SK-N-MC (cell line): ENCODE measurements at regions not wholly inside any gene's neighbourhood (a gene's known extent, or its start where the extent isn't known, plus 50 kb on each side); places are given as distances from the start of the nearest gene placed in this dataset.
"Not testable (repeated sequence)": the region's sequence is repeated elsewhere in the genome, so short reads cannot be mapped to it uniquely, and the experiment has no call there.

Source experiments
- DNase-seq: peaks from one replicate; pipeline ENCODE4 v3.0.0-alpha.2; 2011; ENCODE audit warnings: low read depth, low spot score
- H3K27ac ChIP-seq: fragments of 200-600 bp; sonication (generic); 2 replicates; pipeline ENCODE4 v1.5.1; 2016; ENCODE audit warnings: mixed run types
- H3K36me3 ChIP-seq: fragments of 200-600 bp; sonication (generic); 2 replicates; pipeline ENCODE4 v1.6.1; 2017; ENCODE audit warnings: antibody characterized with exemption, low read length, mixed read lengths; ENCODE audit not compliant: insufficient read depth
- H3K4me3 ChIP-seq: fragments of 200-600 bp; sonication (generic); 2 replicates; pipeline ENCODE4 v1.5.1; 2016
- H3K9ac ChIP-seq: fragments of 200-600 bp; sonication (generic); 2 replicates; pipeline ENCODE4 v1.8.0; 2017; ENCODE audit warnings: mixed run types, mixed read lengths; ENCODE audit not compliant: insufficient read length
- H3K9me3 ChIP-seq: fragments of 200-600 bp; sonication (generic); 2 replicates; pipeline ENCODE4 v1.6.1; 2017; ENCODE audit warnings: low read depth, mild to moderate bottlenecking, antibody characterized with exemption, low read length, moderate library complexity, mixed read lengths
- EZH2 ChIP-seq: fragments of 200-600 bp; sonication (generic); IDR thresholded peaks from one replicate; pipeline ENCODE4 v1.6.1; 2017; ENCODE audit warnings: antibody characterized with exemption
- FOXP2 ChIP-seq: optimal IDR thresholded peaks from 2 replicates; pipeline ENCODE3; 2011; ENCODE audit warnings: mild to moderate bottlenecking, moderate library complexity; ENCODE audit not compliant: insufficient read depth; ENCODE audit errors: extremely low read length, control extremely low read depth
- POLR2AphosphoS5 ChIP-seq: IDR thresholded peaks from 2 replicates; pipeline ENCODE4 v1.6.1; 2012; ENCODE audit warnings: mild to moderate bottlenecking, low read depth, low read length, borderline replicate concordance

DNA sequence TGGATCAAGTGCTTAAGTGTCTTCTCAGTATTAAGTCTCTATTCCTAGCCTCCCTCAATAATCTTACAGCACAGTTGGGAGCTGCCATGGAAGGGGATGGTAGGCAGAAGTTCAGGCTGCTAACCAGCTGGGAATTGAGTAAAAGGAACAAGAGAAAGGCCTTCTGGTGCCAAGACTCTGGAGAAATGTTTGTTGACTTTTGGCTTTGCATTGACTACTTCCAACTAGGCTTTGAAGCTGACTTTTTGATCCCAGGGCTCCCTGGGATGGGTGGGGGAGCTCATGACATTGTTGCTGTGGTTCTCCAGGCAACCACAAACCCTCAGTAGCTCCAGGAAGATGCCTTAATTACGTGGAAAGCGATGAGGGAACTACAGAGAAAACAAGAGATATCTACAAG lies 85.2 kb upstream of the HTR4 start:
- no peak overlapping the region for H3K9ac ChIP-seq
- no peak overlapping the region for H3K27ac ChIP-seq
- H3K9me3 ChIP-seq: no peaks in the 10 kb centered on the region
- DNase-seq: no peak
- no peak overlapping the region for H3K4me3 ChIP-seq
- no peaks in the 10 kb centered on the region for H3K36me3 ChIP-seq
- TF ChIP-seq POLR2AphosphoS5 (no peak), FOXP2 (no peak), EZH2 (no peak)

DNA sequence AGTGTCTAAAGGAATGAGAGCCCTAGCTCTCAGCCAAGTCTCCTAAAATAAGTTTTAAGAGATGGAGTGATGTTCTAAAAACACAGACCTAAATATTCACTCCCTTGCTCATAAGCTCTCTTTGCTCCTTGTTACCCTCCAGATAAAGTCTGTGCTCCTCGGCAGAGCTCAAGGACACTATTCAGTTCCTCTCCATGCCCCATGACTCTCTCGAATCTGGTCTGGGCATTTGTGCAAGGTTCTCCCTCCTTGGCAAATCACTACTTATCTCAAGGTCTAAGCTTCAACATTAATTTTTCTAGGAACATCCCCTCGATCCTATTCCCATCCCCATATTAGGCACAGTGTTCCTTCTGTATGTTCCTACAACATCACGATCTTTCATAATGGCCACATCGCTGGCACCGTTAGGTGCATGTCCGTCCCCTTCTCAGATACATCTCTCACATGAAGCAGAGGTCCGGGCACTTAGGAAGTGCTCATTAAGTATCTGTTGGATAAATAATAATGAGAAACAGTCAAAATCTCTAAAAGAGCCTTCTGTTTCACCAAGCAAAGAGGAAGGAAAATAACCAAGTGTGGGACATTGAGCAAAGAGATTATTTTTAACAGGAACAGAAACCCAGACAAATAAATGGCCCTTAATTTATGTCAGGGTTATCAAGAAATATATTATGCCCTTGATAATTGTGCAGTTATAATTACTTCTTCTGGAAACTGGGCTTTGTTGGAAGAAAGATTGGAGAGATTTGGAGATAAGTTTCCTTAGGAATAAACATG lies 85.9 kb upstream of the HTR4 start:
- H3K9me3 ChIP-seq: no peaks in the 10 kb centered on the region
- H3K27ac ChIP-seq: no peak overlapping the region
- no peak for DNase-seq
- H3K9ac ChIP-seq: no peak overlapping the region
- H3K4me3 ChIP-seq: no peak overlapping the region
- H3K36me3 ChIP-seq: no peaks in the 10 kb centered on the region
- TF ChIP-seq EZH2: no peak
- no peak for TF ChIP-seq FOXP2
- TF ChIP-seq POLR2AphosphoS5: no peak

DNA sequence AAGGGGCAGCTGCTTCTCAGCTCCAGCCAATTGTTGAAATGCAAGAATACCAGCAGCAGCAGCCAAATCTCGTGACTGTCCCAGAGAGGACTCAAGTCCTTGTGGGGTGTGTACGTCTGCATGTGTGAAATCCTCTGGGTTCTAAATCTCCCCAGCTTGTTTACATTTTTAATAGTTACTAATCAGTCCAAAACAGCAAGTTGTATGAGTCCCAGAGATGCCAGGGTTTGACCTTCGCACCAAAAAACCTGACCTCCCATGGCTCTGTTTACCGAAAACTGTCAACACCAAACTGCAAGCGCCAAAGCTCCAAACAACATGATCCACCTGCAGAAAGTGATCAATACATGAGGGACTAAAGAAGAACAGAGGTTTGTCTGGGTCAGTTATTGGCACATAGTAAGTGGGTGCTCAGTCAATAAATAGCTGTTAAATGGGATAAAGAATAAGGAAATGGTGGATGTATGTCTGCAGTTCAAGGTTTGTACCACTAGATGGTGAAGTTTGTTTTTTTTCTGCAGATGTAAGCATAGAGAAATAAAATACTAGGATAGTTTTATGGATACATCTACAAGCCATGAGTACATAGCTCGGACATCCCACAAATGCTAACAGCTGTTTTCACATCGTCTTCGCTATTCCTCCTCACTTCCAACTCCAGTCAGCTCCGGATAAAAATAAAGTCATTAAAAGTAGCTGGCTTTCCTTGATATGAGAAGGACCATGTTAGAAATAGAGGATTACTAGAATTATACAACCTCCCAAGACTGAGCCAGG lies 85.3 kb upstream of the ADRB2 start:
- Histone ChIP-seq H3K36me3 (no peaks in the 10 kb centered on the region), H3K9ac (no peak overlapping the region), H3K4me3 (no peak overlapping the region), H3K27ac (no peak overlapping the region), H3K9me3 (no peaks in the 10 kb centered on the region)
- peak; percentile 10 for DNase-seq
- TF ChIP-seq FOXP2 (no peak), EZH2 (no peak), POLR2AphosphoS5 (no peak)

DNA sequence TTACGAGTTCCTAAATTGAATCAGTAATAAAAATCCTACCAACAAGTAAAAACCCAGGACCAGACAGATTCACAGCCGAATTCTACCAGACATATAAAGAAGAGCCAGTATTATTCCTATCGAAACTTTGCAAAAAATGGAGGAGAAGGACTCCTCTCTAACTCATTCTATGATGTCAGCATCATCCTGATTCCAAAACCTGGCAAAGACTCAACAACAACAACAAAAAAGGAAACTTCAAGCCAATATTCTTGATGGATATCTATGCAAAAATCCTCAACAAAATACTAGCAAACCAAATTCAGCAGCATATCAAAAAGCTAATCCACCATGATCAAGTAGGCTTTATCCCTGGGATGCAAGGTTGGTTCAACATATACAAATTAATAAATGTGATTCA lies 84.6 kb upstream of the ADRB2 start:
- H3K4me3 ChIP-seq, H3K9me3 ChIP-seq, H3K9ac ChIP-seq, H3K27ac ChIP-seq, H3K36me3 ChIP-seq, DNase-seq: not testable (repeated sequence)

DNA sequence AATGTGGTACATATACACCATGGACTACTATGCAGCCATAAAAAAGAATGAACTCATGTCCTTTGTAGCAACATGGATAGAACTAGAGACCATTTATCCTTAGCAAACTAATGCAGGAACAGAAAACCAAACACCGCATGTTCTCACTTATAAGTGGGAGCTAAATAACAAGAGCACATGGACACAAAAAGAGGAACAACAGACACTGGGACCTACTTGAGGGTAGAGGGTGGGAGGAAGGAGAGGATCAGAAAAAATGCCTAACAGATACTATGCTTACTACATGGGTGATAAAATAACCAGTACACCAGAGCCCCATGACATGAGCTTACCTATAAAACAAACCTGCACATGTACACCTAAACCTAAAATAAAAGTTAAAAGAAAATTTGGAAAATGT lies 82.0 kb upstream of the ADRB2 start:
- H3K27ac ChIP-seq, DNase-seq, H3K9ac ChIP-seq, H3K36me3 ChIP-seq, H3K4me3 ChIP-seq, H3K9me3 ChIP-seq: not testable (repeated sequence)

DNA sequence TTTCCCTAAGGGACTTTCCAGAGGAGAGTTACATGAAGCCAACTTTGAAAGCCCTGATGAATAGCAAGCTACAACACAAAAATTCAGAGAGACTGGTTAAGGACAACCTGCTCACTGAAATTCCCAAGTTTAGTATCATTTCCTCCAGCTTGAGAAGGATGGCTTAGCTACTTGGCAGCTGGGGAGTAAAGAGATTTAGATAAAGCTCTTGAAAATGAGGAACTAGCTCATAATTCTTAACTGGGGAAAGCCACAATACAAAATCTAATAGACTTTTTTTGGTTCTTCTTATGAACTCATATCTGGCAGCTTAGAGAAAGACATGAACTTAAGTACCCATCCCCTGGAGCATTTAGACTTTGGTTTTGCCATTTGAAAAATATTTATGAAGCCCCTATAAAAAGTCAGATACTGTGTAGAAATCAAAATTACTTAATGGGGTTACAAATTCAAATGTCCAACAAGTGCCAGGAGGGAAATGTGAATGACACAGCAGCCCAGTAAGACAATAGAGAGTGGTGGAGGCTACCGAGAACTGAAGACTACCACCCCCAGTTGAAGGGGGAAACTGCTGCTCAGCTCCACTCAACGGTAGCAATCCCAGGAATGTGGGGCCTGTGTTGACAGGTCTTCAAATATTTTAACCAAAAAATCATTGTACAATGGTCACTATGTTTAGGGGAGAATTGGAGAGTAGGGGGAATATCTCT lies 79.4 kb upstream of the ADRB2 start:
- no peak for TF ChIP-seq POLR2AphosphoS5
- no peak for TF ChIP-seq FOXP2
- no peak for TF ChIP-seq EZH2
- H3K9ac ChIP-seq: no peak overlapping the region

DNA sequence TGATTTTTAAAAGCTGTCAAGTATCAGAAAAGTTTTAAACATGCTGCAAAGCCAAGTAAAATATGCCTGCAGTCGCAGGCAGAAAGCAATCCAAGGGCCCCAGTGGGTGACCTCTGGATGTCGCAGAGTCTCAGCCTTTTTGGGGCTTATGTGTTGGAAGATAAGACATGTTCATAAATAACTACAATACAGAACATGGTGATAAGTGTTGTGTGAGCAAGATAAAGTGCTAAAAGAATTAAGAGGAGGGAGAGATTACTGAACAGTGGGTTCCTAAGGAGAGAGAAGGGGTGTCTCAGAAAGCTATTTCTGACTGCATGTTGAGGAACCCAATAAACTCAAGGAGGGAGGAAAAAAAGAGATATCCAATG lies 78.9 kb upstream of the ADRB2 start:
- DNase-seq: no peak
- H3K9ac ChIP-seq: no peak overlapping the region
- no peaks in the 10 kb centered on the region for H3K36me3 ChIP-seq
- no peak overlapping the region for H3K27ac ChIP-seq
- TF ChIP-seq POLR2AphosphoS5 (no peak), FOXP2 (no peak), EZH2 (no peak)
- no peaks in the 10 kb centered on the region for H3K9me3 ChIP-seq
- no peak overlapping the region for H3K4me3 ChIP-seq

More for the DNA sequence above, 79.4 kb upstream of the ADRB2 start:
- Histone ChIP-seq H3K36me3 (no peaks in the 10 kb centered on the region), H3K27ac (no peak overlapping the region), H3K9me3 (no peaks in the 10 kb centered on the region), H3K4me3 (no peak overlapping the region)
- DNase-seq: no peak

DNA sequence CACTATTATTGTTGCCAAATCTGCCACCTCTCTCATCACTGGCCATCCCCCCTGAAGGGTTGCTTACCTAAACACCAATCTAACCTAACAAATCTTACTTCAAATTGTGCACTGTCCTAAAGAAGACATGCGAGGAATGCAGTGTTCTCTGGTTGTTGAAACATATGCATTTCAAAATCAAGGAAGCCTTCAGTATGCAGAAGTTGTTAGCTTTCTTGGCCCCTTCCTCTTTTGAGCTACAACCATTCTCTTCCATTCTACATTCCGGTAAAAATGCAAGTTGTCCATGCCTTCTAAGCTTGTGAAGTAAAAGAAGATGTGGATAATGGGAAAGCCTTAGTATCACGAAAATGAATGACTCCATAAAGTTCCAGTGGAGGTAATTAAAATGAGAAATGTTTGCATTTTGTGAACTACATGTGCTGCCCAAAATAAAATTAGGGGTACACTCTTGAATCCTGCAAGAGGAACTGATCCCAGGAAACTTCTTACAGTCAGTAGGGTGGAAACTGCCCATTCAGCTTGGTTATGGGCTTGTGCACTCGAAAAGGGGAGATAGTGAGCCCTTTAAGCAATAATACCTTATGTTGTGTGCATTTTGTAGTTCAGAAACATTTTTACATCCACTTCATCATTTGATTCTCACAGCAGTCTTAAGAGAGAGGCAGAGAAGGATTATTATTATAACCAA lies 77.6 kb upstream of the ADRB2 start:
- Histone ChIP-seq H3K4me3 (no peak overlapping the region), H3K27ac (no peak overlapping the region), H3K9ac (no peak overlapping the region), H3K36me3 (no peaks in the 10 kb centered on the region), H3K9me3 (no peaks in the 10 kb centered on the region)
- DNase-seq: no peak
- TF ChIP-seq EZH2 (no peak), POLR2AphosphoS5 (no peak), FOXP2 (no peak)
